ENCODE measurements at regions not wholly inside any gene's neighbourhood (a gene's known extent, or its start where the extent isn't known, plus 50 kb on each side); places are given as distances from the start of the nearest gene placed in this dataset.
"Not testable (repeated sequence)": the region's sequence is repeated elsewhere in the genome, so short reads cannot be mapped to it uniquely, and the experiment has no call there.

DNA sequence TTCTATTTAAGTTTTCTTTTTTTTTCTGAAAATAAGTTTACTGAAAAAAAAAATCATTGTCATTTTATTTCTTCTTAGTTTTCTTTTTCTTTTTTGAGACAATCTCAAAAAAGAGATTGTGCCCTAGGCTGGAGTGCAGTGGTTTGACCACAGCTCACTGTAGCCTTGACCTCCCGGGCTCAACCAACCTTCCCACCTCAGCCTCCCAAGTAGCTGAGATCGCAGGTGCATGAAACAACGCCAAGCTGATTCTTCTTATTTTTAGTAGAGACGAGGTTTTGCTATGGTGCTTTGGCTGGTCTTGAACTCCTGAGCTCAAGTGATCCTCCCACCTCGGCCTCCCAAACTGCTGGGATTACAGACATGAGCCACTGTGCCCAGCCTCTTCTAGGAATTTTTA lies 65.7 kb upstream of the OSTN start:
- H3K9ac ChIP-seq: no peak overlapping the region
- no peak overlapping the region for H2AFZ ChIP-seq (ENCODE audit: low read depth)
- H3K36me3 ChIP-seq (ENCODE audit: insufficient read depth): no peaks in the 10 kb centered on the region
- H3K4me1 ChIP-seq (ENCODE audit: low read depth, poor library complexity, severe bottlenecking): no peaks in the 10 kb centered on the region
- H3K4me3 ChIP-seq (IDR thresholded peaks at IDR 0.05; ENCODE audit: insufficient read depth, low read depth, low read length): no peak overlapping the region
- no peaks in the 10 kb centered on the region for H4K20me1 ChIP-seq (ENCODE audit: insufficient read depth)
- no peaks in the 10 kb centered on the region for H3K27me3 ChIP-seq (ENCODE audit: insufficient read depth, low read depth)
- no peak overlapping the region for H3K4me2 ChIP-seq
- H3K79me2 ChIP-seq (ENCODE audit: insufficient read depth, low read depth): no peaks in the 10 kb centered on the region
- TF ChIP-seq, protein P1, sequence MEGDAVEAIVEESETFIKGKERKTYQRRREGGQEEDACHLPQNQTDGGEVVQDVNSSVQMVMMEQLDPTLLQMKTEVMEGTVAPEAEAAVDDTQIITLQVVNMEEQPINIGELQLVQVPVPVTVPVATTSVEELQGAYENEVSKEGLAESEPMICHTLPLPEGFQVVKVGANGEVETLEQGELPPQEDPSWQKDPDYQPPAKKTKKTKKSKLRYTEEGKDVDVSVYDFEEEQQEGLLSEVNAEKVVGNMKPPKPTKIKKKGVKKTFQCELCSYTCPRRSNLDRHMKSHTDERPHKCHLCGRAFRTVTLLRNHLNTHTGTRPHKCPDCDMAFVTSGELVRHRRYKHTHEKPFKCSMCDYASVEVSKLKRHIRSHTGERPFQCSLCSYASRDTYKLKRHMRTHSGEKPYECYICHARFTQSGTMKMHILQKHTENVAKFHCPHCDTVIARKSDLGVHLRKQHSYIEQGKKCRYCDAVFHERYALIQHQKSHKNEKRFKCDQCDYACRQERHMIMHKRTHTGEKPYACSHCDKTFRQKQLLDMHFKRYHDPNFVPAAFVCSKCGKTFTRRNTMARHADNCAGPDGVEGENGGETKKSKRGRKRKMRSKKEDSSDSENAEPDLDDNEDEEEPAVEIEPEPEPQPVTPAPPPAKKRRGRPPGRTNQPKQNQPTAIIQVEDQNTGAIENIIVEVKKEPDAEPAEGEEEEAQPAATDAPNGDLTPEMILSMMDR (conservative IDR thresholded peaks at IDR 0.05; ENCODE audit: low read depth, low read length): no peak
- H3K27ac ChIP-seq: no peak overlapping the region

DNA sequence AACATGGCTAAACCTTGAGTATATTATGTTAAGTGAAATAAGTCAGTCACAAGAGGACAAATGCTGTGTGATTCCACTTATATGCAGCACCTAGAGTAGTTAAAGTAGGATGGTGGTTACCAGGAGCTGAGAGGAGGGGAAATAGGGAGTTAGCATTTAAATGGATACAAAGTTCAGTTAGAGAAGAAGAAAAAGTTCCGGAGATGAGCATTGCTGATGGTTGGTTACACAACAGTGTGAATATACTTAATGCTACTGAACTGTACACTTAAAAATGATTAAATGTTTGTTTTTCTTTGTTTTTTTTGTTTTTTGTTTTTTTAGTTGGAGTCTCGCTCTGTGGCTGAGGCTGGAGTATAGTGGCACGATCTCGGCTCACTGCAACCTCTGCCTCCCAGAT lies 67.7 kb upstream of the OSTN start:
- TF ChIP-seq, protein P1 (conservative IDR thresholded peaks at IDR 0.05; ENCODE audit: low read depth, low read length): no peak

DNA sequence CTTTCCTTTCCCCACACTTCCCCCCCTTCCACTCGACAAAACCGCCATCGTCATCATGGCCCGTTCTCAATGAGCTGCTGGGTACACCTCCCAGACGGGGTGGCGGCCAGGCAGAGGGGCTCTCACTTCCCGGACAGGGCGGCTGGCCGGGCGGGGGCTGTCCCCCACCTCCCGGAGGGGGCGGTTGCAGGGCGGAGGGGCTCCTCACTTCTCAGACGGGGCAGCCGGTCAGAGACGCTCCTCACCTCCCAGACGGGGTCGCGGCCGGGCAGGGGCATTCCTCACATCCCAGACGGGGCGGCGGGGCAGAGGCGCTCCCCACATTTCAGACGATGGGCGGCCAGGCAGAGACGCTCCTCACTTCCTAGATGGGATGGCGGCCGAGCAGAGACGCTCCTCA lies 74.2 kb upstream of the OSTN start:
- not testable (repeated sequence) for H4K20me1 ChIP-seq (ENCODE audit: insufficient read depth); H3K36me3 ChIP-seq (ENCODE audit: insufficient read depth); H2AFZ ChIP-seq (ENCODE audit: low read depth); H3K79me2 ChIP-seq (ENCODE audit: insufficient read depth, low read depth); H3K4me2 ChIP-seq; H3K4me3 ChIP-seq (IDR thresholded peaks at IDR 0.05; ENCODE audit: insufficient read depth, low read depth, low read length); H3K4me1 ChIP-seq (ENCODE audit: low read depth, poor library complexity, severe bottlenecking); H3K27me3 ChIP-seq (ENCODE audit: insufficient read depth, low read depth); H3K9ac ChIP-seq; H3K27ac ChIP-seq

More for the DNA sequence above, 67.7 kb upstream of the OSTN start:
- Histone ChIP-seq H3K27me3 (ENCODE audit: insufficient read depth, low read depth) (no peaks in the 10 kb centered on the region), H4K20me1 (ENCODE audit: insufficient read depth) (no peaks in the 10 kb centered on the region), H3K9ac (no peak overlapping the region), H3K36me3 (ENCODE audit: insufficient read depth) (no peaks in the 10 kb centered on the region), H3K27ac (no peak overlapping the region), H3K4me1 (ENCODE audit: low read depth, poor library complexity, severe bottlenecking) (no peaks in the 10 kb centered on the region), H3K4me2 (no peak overlapping the region), H3K4me3 (IDR thresholded peaks at IDR 0.05; ENCODE audit: insufficient read depth, low read depth, low read length) (no peak overlapping the region), H3K79me2 (ENCODE audit: insufficient read depth, low read depth) (no peaks in the 10 kb centered on the region), H2AFZ (ENCODE audit: low read depth) (no peak overlapping the region)

DNA sequence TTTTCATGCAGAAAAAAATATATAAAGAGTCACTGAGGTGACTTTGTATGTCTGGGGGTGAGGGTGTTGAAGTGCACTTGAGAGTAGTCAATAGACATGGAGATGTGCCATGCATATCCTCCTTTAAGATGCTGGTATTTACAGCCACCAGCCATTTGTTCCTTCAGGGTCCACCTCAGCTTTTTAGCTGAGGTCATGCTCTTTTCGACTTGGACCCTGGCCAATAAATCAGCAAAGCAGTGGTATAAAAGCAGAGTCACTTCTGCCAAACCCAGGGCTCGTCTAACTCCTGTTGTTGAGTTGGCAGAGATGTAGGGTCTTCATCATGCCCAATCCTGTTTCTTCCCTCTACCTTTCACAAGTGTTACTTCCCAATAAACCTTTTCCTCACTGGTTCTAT lies 75.1 kb upstream of the OSTN start:
- TF ChIP-seq, protein P1 (conservative IDR thresholded peaks at IDR 0.05; ENCODE audit: low read depth, low read length): no peak
- Histone ChIP-seq H3K4me3 (IDR thresholded peaks at IDR 0.05; ENCODE audit: insufficient read depth, low read depth, low read length) (no peak overlapping the region), H3K27me3 (ENCODE audit: insufficient read depth, low read depth) (no peaks in the 10 kb centered on the region), H3K9ac (no peak overlapping the region), H3K27ac (no peak overlapping the region), H3K4me1 (ENCODE audit: low read depth, poor library complexity, severe bottlenecking) (no peaks in the 10 kb centered on the region), H3K4me2 (no peak overlapping the region), H4K20me1 (ENCODE audit: insufficient read depth) (no peaks in the 10 kb centered on the region), H2AFZ (ENCODE audit: low read depth) (no peak overlapping the region), H3K36me3 (ENCODE audit: insufficient read depth) (no peaks in the 10 kb centered on the region), H3K79me2 (ENCODE audit: insufficient read depth, low read depth) (no peaks in the 10 kb centered on the region)

DNA sequence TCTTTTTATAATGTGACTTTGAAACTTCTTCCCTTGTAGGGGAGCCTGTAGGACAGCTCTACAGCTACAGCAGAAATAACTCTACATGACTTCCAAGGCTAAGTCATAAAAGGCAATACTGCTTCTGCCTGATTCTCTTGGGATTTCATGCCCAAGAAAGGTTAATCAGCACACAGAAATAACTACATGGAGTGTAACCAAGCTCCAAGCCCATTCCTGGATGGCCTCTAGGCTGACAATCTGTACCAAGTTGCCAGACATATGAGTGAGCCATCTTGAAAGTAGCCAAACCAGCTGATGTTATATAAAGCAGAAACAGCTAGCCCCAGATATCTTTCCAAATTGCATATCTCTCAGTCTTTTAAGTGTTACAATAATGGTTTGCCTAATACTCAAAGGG lies 75.8 kb upstream of the OSTN start:
- Histone ChIP-seq H3K9ac (no peak overlapping the region), H4K20me1 (ENCODE audit: insufficient read depth) (no peaks in the 10 kb centered on the region), H2AFZ (ENCODE audit: low read depth) (no peak overlapping the region), H3K79me2 (ENCODE audit: insufficient read depth, low read depth) (no peaks in the 10 kb centered on the region), H3K4me3 (IDR thresholded peaks at IDR 0.05; ENCODE audit: insufficient read depth, low read depth, low read length) (no peak overlapping the region), H3K27ac (no peak overlapping the region), H3K27me3 (ENCODE audit: insufficient read depth, low read depth) (no peaks in the 10 kb centered on the region), H3K4me2 (no peak overlapping the region), H3K4me1 (ENCODE audit: low read depth, poor library complexity, severe bottlenecking) (no peaks in the 10 kb centered on the region), H3K36me3 (ENCODE audit: insufficient read depth) (no peaks in the 10 kb centered on the region)
- TF ChIP-seq, protein P1 (conservative IDR thresholded peaks at IDR 0.05; ENCODE audit: low read depth, low read length): no peak
